GM19468 (cell line): ENCODE measurements at regions not wholly inside any gene's neighbourhood (a gene's known extent, or its start where the extent isn't known, plus 50 kb on each side); places are given as distances from the start of the nearest gene placed in this dataset.

Experiments
- ATAC-seq: cut with Tn5 transposase; IDR thresholded peaks from one replicate; pipeline ENCODE4 v1.9.1; 2021; ENCODE audit warnings: mild to moderate bottlenecking, moderate library complexity, moderate number of reproducible peaks; ENCODE audit not compliant: unreplicated experiment; ENCODE audit errors: extremely low read depth

GRCh38 chr1:229094476-229095311, 176.2 kb upstream of the RAB4A start:
- ATAC-seq: no peak

GRCh38 chr1:229095325-229095724, 175.6 kb upstream of the RAB4A start:
- no peak for ATAC-seq

- ATAC-seq: no peak
Measured at GRCh38 chr1:229097356-229097755, 173.6 kb upstream of the RAB4A start.

DNA sequence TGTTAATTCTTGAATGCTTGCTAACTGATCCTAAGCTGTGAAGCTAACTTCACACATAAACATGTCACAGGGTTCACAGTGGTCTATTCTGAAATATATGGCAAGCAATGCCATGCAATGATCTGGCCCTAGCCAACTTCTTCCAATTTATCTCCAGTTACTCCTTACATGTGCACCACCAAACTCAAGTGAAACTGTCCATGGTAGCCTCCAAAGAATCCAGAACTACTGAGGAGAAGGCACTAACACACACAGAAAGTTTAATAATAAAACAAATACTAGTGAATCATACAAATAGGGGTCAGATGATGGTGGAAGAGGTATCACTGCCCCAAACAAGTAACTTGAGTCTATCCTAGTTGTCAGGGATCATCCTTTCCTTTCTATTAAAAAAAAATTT, 172.6 kb upstream of the RAB4A start:
- no peak for ATAC-seq

GRCh38 chr1:229098903-229099578, 171.9 kb upstream of the RAB4A start:
- no peak for ATAC-seq

DNA sequence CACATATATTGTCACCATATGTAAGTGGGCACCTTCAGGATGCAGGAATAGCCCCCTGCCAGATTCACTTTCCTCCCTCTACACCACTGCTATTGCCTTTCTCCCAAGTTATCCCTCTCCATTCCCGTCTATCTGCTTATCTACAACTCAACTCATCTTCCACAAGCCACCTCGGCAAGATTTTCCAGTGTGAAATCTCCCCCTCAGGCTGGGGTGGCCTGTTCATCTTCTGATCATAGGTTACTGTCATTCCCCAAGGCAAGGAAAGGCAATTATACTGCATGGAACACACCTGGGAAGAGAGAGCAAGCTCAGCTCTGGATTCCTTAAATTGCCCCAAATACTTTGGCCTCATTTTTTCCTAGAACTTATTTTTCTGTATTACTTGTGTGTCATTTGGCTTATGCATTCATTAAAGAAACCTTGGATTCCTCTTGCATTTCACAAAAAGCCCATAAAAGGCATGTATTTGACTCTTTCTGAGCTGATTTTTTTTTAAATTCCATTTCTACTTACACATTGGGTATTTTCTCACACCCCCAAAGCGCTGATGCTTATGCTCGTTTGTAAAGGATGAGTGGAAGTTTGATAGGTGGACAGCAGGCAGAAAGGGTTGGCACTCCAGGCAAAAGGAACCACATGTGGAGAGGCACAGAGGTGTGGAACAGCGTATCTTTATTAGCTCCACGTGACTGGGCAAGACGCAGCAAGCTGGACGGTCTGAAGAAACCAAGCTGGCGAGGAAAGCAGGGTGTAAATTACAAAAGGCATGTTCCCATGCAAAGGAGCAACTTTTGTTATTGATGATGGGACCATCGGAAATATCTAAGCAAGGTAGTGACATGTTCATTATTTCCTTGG, 169.7 kb upstream of the RAB4A start:
- no peak for ATAC-seq

DNA sequence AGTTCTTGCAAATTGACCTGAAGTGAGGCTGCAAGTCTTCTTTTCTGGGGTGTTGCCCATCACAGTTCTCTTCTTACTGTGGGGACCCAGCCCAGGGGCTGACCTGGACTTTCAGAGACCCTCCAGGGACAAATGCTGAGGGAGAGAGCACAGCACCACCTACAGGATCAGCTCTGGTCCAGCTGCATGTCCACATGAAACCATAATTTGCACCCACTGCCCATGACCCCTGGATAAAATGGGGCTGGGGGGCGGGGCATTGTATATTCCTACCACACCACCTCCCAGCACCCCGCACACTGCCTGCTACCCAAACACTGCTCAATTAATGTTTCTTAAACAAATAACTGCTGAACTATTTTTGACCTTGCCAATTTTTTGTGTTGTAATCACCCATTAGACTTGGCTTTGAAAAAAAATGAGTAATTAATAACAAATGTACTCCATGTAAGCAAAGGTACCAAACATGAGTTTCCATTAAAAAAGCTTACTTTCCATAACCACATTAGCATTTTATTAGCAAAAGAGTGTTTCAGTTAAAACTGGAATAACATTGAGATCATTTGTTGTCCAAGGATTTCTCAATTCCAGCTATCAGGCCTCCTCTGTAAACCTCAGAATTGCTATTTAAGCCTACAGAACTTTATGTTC, 168.0 kb upstream of the RAB4A start:
- no peak for ATAC-seq

DNA sequence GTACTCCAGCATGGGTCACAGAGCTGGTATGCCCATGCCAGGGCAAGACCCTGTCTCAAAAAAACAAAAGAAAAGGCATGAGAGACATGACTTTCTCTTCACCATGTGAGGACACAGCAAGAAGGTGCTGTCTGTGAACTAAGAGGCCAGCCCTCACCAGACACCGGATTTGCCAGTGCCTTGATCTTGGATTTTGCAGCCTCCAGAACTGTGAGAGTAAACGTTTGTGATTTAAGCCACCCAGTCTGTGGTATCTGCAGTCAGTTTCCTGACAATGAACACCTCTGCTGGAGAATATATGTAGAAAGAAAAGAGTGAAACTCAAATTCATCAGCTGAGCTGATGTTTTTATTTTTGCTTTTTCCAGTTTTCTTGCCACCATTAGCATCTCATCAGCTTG, 166.3 kb upstream of the RAB4A start:
- no peak for ATAC-seq

DNA sequence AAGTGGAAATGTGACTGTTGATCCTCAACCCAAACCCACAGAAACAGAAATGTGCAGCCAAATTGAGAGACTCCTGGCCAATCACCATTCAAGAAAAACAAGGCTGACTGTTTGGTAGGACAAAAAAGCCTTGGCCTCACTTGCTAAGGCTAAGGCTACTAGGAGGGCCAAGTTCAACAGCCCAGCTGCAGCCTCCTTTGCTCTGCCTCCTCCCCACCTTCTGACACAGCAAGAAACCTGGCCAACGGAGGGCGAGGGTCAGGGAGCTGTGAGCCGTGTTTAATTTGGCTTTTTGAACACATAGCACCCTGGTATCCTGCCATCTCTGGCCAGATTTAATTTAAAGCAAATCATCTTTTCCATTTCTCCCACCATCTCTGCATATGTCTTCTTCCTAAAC, 165.8 kb upstream of the RAB4A start:
- no peak for ATAC-seq

GRCh38 chr1:229105822-229106525, 164.9 kb upstream of the RAB4A start:
- no peak for ATAC-seq

DNA sequence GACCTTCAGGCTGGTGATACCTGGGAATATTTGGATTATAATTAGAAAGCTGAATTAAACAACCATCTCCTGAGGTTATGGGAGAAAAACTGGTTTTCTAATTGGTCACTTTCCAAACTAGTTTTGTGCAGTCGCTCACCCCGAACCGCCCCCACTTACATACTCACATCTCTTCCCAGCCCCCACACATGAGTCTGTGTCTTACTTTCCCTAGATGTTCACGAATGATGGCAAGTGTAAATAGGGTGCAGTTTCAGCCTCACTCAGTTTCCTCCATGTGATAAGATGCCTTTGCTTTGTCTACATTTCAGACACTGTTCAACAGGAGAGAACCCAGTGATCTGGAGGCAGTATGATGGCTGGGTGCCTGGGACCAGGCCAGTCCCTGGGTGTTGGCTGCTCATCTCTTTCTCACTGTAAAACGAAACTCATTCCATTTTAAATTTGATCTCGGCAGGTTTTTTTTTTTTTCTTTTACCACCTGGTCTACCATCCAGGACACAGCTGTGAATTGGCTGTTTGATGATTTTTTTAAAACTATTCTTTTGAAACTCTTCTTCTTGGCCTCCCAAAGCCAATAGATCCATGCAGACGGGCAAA, 164.3 kb upstream of the RAB4A start:
- ATAC-seq: no peak

- no peak for ATAC-seq
Measured at GRCh38 chr1:229107304-229107815, 163.6 kb upstream of the RAB4A start.

GRCh38 chr1:229107972-229108371, 162.9 kb upstream of the RAB4A start:
- ATAC-seq: no peak

DNA sequence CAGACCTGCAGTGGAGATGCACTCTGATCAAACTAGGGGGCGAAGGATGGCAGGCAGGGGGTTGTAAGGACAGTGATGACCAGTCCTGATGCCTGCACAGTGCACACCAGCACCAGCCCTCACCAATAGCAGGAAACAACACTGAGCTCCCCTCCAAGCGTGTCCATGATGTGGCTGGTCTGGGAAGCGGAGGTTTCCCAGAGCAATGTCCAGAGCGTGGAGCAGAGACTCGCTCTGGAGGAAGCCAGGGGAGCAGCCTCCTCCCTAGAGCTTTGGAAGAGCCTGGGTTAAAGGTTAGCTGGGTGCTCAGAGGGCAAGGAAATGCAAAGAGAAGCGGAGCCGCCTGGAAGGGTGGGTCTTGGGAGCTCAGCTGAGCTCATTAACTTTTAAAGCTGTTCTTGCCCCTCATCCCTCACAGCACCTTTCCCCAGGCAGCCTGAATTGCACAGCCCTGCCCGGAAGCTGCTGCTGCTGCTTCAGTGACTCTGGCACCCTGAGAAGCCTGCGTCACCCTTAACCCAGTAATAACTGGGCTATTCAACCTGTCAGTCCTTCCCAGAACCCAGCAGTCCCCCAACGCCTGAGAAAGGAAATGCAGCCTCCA, 162.2 kb upstream of the RAB4A start:
- no peak for ATAC-seq

DNA sequence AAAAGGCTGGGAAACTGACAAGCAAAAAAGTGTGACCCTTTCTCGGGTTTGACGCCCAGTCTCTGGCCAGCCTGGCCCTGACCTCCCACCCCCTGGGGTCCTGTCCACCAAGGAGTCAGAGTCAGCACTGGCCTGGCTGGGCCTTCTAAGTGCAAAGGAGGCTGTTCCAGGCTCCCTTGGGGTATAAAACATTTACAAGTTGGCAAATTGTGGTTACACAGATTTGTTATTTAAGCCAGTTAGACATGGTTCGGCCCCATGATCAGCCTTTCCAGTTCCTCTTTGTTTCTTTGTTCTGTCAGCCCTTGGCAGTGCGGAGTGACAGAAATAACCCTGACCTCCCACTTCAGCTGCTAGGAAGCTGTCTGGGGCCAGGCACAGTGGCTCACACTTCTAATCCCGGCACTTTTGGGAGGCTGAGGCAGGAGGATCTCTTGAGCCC, 161.6 kb upstream of the RAB4A start:
- no peak for ATAC-seq

DNA sequence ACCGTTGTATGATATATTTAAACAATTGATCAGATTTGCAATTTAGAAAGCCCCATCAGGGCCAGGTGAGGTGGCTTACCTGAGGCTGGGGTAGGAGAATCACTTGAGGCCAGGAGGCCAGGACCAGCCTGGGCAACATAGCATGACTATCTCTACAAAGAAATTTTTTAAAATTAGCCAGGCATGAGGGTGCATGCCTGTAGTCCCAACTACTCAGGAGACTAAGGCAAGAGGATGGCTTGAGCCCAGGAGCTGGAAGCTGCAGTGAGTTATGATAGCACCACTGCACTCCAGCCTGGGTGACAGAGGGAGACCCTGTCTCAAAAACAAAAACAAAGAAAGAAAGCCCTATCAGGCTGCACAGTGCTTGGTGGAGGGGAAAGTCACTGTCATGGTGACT, 159.9 kb upstream of the RAB4A start:
- ATAC-seq: no peak

GRCh38 chr1:229111703-229112319, 159.1 kb upstream of the RAB4A start:
- ATAC-seq: no peak

DNA sequence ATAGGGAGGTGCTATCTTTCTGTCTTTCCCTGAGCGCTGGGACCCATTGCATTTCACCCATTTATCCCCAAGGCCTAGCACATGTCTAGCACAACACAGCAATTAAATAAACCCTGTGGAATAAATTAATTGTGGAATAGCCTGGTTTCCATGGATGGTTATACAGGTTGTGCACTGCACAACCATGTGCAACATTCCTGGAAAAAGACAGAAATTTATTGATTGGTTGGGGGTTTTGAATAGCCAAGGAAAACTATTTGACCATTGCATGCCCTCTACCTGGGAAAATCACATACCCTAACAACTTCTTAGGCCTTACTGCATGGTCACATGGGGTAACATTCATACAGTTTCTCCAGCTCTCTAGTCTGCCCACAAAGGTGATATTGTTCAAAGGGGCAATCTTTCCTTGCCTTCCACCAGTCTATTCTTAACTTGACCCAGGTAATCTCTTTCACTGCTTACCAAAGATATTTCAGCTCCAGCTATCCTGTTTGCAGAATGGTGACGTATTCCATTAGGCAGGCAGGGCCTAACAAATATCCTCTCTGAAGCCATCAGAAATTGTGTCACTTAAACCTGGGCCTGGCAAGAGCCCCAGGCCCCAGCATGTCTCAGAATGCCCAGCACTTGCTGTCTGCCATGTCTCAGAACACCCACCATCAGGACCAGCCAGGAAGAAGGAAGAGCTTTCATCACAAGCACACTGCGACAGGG, 157.9 kb upstream of the RAB4A start:
- no peak for ATAC-seq
